ENCODE measurements at regions not wholly inside any gene's neighbourhood (a gene's known extent, or its start where the extent isn't known, plus 50 kb on each side); places are given as distances from the start of the nearest gene placed in this dataset.
"Not testable (repeated sequence)": the region's sequence is repeated elsewhere in the genome, so short reads cannot be mapped to it uniquely, and the experiment has no call there.

- Histone ChIP-seq H3K4me3 (ENCODE audit: low read depth in 1 of 2, low read length in 2 of 2) (no peak overlapping the region), H3K27me3 (ENCODE audit: control insufficient read depth in 1 of 2, insufficient read depth in 2 of 2, low read length in 2 of 2) (no peaks in the 10 kb centered on the region), H3K36me3 (ENCODE audit: control insufficient read depth in 2 of 2, insufficient read depth in 2 of 2, low read length in 1 of 2) (no peaks in the 10 kb centered on the region), H3K27ac (ENCODE audit: low read depth in 2 of 2, low read length in 1 of 2) (no peak overlapping the region), H3K4me1 (ENCODE audit: control insufficient read depth in 2 of 2, insufficient read depth in 2 of 2, low read length in 1 of 2) (no peaks in the 10 kb centered on the region), H3K9me3 (ENCODE audit: control insufficient read depth in 2 of 2, insufficient read depth in 1 of 2, low read depth in 1 of 2, low read length in 1 of 2) (no peaks in the 10 kb centered on the region)
- WGBS, 2 donors: 56 to 59% methylated on average over 7 of the region's 7 CpGs
These were observed 97.9 kb upstream of the MTHFD1L start for GRCh38 chr6:150767571-150768018.

- H3K27me3 ChIP-seq (ENCODE audit: control insufficient read depth in 1 of 2, insufficient read depth in 2 of 2, low read length in 2 of 2): no peaks in the 10 kb centered on the region
- no peaks in the 10 kb centered on the region for H3K4me1 ChIP-seq (ENCODE audit: control insufficient read depth in 2 of 2, insufficient read depth in 2 of 2, low read length in 1 of 2)
- H3K36me3 ChIP-seq (ENCODE audit: control insufficient read depth in 2 of 2, insufficient read depth in 2 of 2, low read length in 1 of 2): no peaks in the 10 kb centered on the region
- H3K4me3 ChIP-seq (ENCODE audit: low read depth in 1 of 2, low read length in 2 of 2): no peak overlapping the region
- H3K27ac ChIP-seq (ENCODE audit: low read depth in 2 of 2, low read length in 1 of 2): no peak overlapping the region
- H3K9me3 ChIP-seq (ENCODE audit: control insufficient read depth in 2 of 2, insufficient read depth in 1 of 2, low read depth in 1 of 2, low read length in 1 of 2): no peaks in the 10 kb centered on the region
- WGBS, 2 donors: 88% methylated on average over 3 of the region's 3 CpGs
These were observed 94.9 kb upstream of the MTHFD1L start for GRCh38 chr6:150770637-150771036.

GRCh38 chr6:150773969-150774368 is 91.5 kb upstream of the MTHFD1L start:
- H3K27me3 ChIP-seq (ENCODE audit: control insufficient read depth in 1 of 2, insufficient read depth in 2 of 2, low read length in 2 of 2): no peaks in the 10 kb centered on the region
- WGBS, 2 donors: 44 to 77% methylated on average over 1 of the region's 1 CpG
- no peak overlapping the region for H3K27ac ChIP-seq (ENCODE audit: low read depth in 2 of 2, low read length in 1 of 2)
- peaks cover 0 to 4% of the 10 kb centered on the region in 2 donors for H3K9me3 ChIP-seq (ENCODE audit: control insufficient read depth in 2 of 2, insufficient read depth in 1 of 2, low read depth in 1 of 2, low read length in 1 of 2)
- no peak overlapping the region for H3K4me3 ChIP-seq (ENCODE audit: low read depth in 1 of 2, low read length in 2 of 2)
- H3K4me1 ChIP-seq (ENCODE audit: control insufficient read depth in 2 of 2, insufficient read depth in 2 of 2, low read length in 1 of 2): no peaks in the 10 kb centered on the region
- H3K36me3 ChIP-seq (ENCODE audit: control insufficient read depth in 2 of 2, insufficient read depth in 2 of 2, low read length in 1 of 2): peaks cover 0 to 4% of the 10 kb centered on the region in 2 donors

GRCh38 chr6:150775415-150776203 is 89.9 kb upstream of the MTHFD1L start:
- peaks cover 0 to 4% of the 10 kb centered on the region in 2 donors for H3K36me3 ChIP-seq (ENCODE audit: control insufficient read depth in 2 of 2, insufficient read depth in 2 of 2, low read length in 1 of 2)
- H3K4me3 ChIP-seq (ENCODE audit: low read depth in 1 of 2, low read length in 2 of 2): no peak overlapping the region
- H3K4me1 ChIP-seq (ENCODE audit: control insufficient read depth in 2 of 2, insufficient read depth in 2 of 2, low read length in 1 of 2): no peaks in the 10 kb centered on the region
- peaks cover 0 to 4% of the 10 kb centered on the region in 2 donors for H3K9me3 ChIP-seq (ENCODE audit: control insufficient read depth in 2 of 2, insufficient read depth in 1 of 2, low read depth in 1 of 2, low read length in 1 of 2)
- H3K27me3 ChIP-seq (ENCODE audit: control insufficient read depth in 1 of 2, insufficient read depth in 2 of 2, low read length in 2 of 2): no peaks in the 10 kb centered on the region
- 55 to 58% methylated on average over 9 of the region's 9 CpGs for WGBS, 2 donors
- no peak overlapping the region for H3K27ac ChIP-seq (ENCODE audit: low read depth in 2 of 2, low read length in 1 of 2)

- Histone ChIP-seq H3K4me1 (ENCODE audit: control insufficient read depth in 2 of 2, insufficient read depth in 2 of 2, low read length in 1 of 2) (no peaks in the 10 kb centered on the region), H3K36me3 (ENCODE audit: control insufficient read depth in 2 of 2, insufficient read depth in 2 of 2, low read length in 1 of 2) (peaks cover 0 to 4% of the 10 kb centered on the region in 2 donors), H3K27me3 (ENCODE audit: control insufficient read depth in 1 of 2, insufficient read depth in 2 of 2, low read length in 2 of 2) (no peaks in the 10 kb centered on the region), H3K27ac (ENCODE audit: low read depth in 2 of 2, low read length in 1 of 2) (no peak overlapping the region), H3K9me3 (ENCODE audit: control insufficient read depth in 2 of 2, insufficient read depth in 1 of 2, low read depth in 1 of 2, low read length in 1 of 2) (peaks cover 0 to 4% of the 10 kb centered on the region in 2 donors), H3K4me3 (ENCODE audit: low read depth in 1 of 2, low read length in 2 of 2) (no peak overlapping the region)
- WGBS, 2 donors: 91 to 93% methylated on average over 9 of the region's 9 CpGs
These were observed 87.8 kb upstream of the MTHFD1L start for GRCh38 chr6:150777736-150778135.

GRCh38 chr6:150783813-150784212 is 81.7 kb upstream of the MTHFD1L start:
- H3K4me1 ChIP-seq (ENCODE audit: control insufficient read depth in 2 of 2, insufficient read depth in 2 of 2, low read length in 1 of 2): peaks cover 3 to 4% of the 10 kb centered on the region in 2 donors
- H3K4me3 ChIP-seq (ENCODE audit: low read depth in 1 of 2, low read length in 2 of 2): no peak overlapping the region
- H3K36me3 ChIP-seq (ENCODE audit: control insufficient read depth in 2 of 2, insufficient read depth in 2 of 2, low read length in 1 of 2): peaks cover 0 to 3% of the 10 kb centered on the region in 2 donors
- H3K9me3 ChIP-seq (ENCODE audit: control insufficient read depth in 2 of 2, insufficient read depth in 1 of 2, low read depth in 1 of 2, low read length in 1 of 2): no peaks in the 10 kb centered on the region
- no peaks in the 10 kb centered on the region for H3K27me3 ChIP-seq (ENCODE audit: control insufficient read depth in 1 of 2, insufficient read depth in 2 of 2, low read length in 2 of 2)
- WGBS, 2 donors: 79 to 82% methylated on average over 2 of the region's 2 CpGs
- no peak overlapping the region for H3K27ac ChIP-seq (ENCODE audit: low read depth in 2 of 2, low read length in 1 of 2)

GRCh38 chr6:150787429-150787828 is 78.1 kb upstream of the MTHFD1L start:
- WGBS, 2 donors: 68 to 83% methylated on average over 7 of the region's 7 CpGs
- H3K36me3 ChIP-seq (ENCODE audit: control insufficient read depth in 2 of 2, insufficient read depth in 2 of 2, low read length in 1 of 2): peaks cover 0 to 3% of the 10 kb centered on the region in 2 donors

GRCh38 chr6:150788089-150788488 is 77.4 kb upstream of the MTHFD1L start:
- no peaks in the 10 kb centered on the region for H3K27me3 ChIP-seq (ENCODE audit: control insufficient read depth in 1 of 2, insufficient read depth in 2 of 2, low read length in 2 of 2)
- H3K4me3 ChIP-seq (ENCODE audit: low read depth in 1 of 2, low read length in 2 of 2): no peak overlapping the region
- peaks cover 0 to 3% of the 10 kb centered on the region in 2 donors for H3K36me3 ChIP-seq (ENCODE audit: control insufficient read depth in 2 of 2, insufficient read depth in 2 of 2, low read length in 1 of 2)
- H3K9me3 ChIP-seq (ENCODE audit: control insufficient read depth in 2 of 2, insufficient read depth in 1 of 2, low read depth in 1 of 2, low read length in 1 of 2): no peaks in the 10 kb centered on the region
- H3K4me1 ChIP-seq (ENCODE audit: control insufficient read depth in 2 of 2, insufficient read depth in 2 of 2, low read length in 1 of 2): peaks cover 3 to 4% of the 10 kb centered on the region in 2 donors
- WGBS, 2 donors: 41 to 55% methylated on average over 6 of the region's 6 CpGs
- no peak overlapping the region for H3K27ac ChIP-seq (ENCODE audit: low read depth in 2 of 2, low read length in 1 of 2)

More at GRCh38 chr6:150787429-150787828, 78.1 kb upstream of the MTHFD1L start:
- Histone ChIP-seq H3K4me3 (ENCODE audit: low read depth in 1 of 2, low read length in 2 of 2) (no peak overlapping the region), H3K9me3 (ENCODE audit: control insufficient read depth in 2 of 2, insufficient read depth in 1 of 2, low read depth in 1 of 2, low read length in 1 of 2) (no peaks in the 10 kb centered on the region), H3K27ac (ENCODE audit: low read depth in 2 of 2, low read length in 1 of 2) (no peak overlapping the region), H3K27me3 (ENCODE audit: control insufficient read depth in 1 of 2, insufficient read depth in 2 of 2, low read length in 2 of 2) (no peaks in the 10 kb centered on the region), H3K4me1 (ENCODE audit: control insufficient read depth in 2 of 2, insufficient read depth in 2 of 2, low read length in 1 of 2) (peaks cover 3 to 4% of the 10 kb centered on the region in 2 donors)

GRCh38 chr6:150789906-150790305 is 75.6 kb upstream of the MTHFD1L start:
- not testable (repeated sequence) for H3K36me3 ChIP-seq (ENCODE audit: control insufficient read depth in 2 of 2, insufficient read depth in 2 of 2, low read length in 1 of 2); H3K27ac ChIP-seq (ENCODE audit: low read depth in 2 of 2, low read length in 1 of 2); H3K9me3 ChIP-seq (ENCODE audit: control insufficient read depth in 2 of 2, insufficient read depth in 1 of 2, low read depth in 1 of 2, low read length in 1 of 2); H3K4me3 ChIP-seq (ENCODE audit: low read depth in 1 of 2, low read length in 2 of 2); H3K4me1 ChIP-seq (ENCODE audit: control insufficient read depth in 2 of 2, insufficient read depth in 2 of 2, low read length in 1 of 2); H3K27me3 ChIP-seq (ENCODE audit: control insufficient read depth in 1 of 2, insufficient read depth in 2 of 2, low read length in 2 of 2)
- 95 to 96% methylated on average over 6 of the region's 6 CpGs for WGBS, 2 donors

GRCh38 chr6:150791717-150792116 is 73.8 kb upstream of the MTHFD1L start:
- Histone ChIP-seq H3K9me3 (ENCODE audit: control insufficient read depth in 2 of 2, insufficient read depth in 1 of 2, low read depth in 1 of 2, low read length in 1 of 2) (no peaks in the 10 kb centered on the region), H3K4me3 (ENCODE audit: low read depth in 1 of 2, low read length in 2 of 2) (no peak overlapping the region), H3K4me1 (ENCODE audit: control insufficient read depth in 2 of 2, insufficient read depth in 2 of 2, low read length in 1 of 2) (peaks cover 3 to 4% of the 10 kb centered on the region in 2 donors), H3K27ac (ENCODE audit: low read depth in 2 of 2, low read length in 1 of 2) (no peak overlapping the region), H3K27me3 (ENCODE audit: control insufficient read depth in 1 of 2, insufficient read depth in 2 of 2, low read length in 2 of 2) (no peaks in the 10 kb centered on the region), H3K36me3 (ENCODE audit: control insufficient read depth in 2 of 2, insufficient read depth in 2 of 2, low read length in 1 of 2) (peaks cover 0 to 3% of the 10 kb centered on the region in 2 donors)
- 79 to 83% methylated on average over 1 of the region's 1 CpG for WGBS, 2 donors
